HG02759 (cell line): ENCODE measurements at regions not wholly inside any gene's neighbourhood (a gene's known extent, or its start where the extent isn't known, plus 50 kb on each side); places are given as distances from the start of the nearest gene placed in this dataset.

Experiments
- ATAC-seq: cut with Tn5 transposase; IDR thresholded peaks from one replicate; pipeline ENCODE4 v1.9.1; 2021; ENCODE audit warnings: mild to moderate bottlenecking, moderate library complexity; ENCODE audit not compliant: unreplicated experiment

DNA sequence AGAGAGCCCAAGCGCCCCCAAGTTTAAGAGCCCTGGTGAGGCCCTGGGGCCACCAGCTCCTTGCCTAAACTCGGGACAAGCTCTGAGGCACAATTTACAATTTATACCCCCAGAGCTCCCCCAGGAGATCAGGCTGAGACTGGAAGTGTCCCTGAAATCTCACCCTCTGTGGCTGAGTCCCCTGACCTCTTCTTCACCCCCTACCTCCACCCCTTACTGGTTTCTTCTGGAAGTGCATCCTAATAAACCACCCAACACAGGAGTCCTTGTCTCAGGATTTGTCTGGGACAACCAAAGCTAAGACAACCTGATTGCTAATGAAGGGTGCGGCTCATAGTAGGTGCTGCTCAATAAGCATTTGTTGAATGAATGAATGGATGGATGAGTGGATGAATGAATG is 206.4 kb downstream of the BCL11B start:
- no peak for ATAC-seq

DNA sequence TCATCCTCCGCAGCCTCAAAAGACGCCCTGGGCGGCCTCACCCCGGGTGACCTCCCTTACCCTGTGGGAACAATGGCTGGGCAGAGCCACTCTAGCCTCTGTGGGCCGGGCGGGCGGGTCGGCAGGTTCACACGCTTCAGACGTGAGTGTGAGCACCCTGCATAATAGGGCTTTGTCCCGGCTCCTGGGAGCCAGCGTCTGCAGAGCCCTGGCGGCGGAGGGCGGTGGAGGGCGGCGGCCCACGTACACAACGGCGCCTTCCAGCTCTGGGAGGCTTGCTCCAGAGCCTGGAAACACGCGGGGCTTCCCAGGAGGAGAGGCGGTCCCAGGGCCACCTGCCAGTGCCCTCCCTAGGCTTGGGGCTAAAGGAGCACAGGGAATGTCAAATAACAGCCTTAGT is 205.6 kb downstream of the BCL11B start:
- ATAC-seq: no peak

- no peak for ATAC-seq
Observed at GRCh38 chr14:99067141-99067920, 204.7 kb downstream of the BCL11B start.

GRCh38 chr14:99067927-99068326 is 204.1 kb downstream of the BCL11B start:
- no peak for ATAC-seq

DNA sequence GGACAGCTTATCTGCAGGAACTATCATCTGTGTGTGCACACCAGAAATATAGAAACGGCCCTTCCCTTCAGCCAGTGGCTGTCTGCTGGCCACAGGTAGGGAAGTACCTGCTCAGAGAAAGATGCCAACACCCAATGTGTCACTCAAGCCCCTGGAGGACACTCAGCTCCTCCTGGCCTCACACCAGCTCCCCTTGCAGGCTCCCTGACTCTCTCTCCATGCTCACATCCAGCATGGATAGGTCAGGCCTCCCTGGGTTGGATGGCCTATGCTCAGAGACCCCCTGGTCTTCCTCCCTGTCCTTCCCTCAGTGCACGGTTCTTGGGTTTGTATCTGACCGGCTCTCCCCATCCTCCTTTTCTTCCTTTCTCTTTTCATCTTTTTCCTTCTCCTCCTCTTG is 202.1 kb downstream of the BCL11B start:
- ATAC-seq: no peak

DNA sequence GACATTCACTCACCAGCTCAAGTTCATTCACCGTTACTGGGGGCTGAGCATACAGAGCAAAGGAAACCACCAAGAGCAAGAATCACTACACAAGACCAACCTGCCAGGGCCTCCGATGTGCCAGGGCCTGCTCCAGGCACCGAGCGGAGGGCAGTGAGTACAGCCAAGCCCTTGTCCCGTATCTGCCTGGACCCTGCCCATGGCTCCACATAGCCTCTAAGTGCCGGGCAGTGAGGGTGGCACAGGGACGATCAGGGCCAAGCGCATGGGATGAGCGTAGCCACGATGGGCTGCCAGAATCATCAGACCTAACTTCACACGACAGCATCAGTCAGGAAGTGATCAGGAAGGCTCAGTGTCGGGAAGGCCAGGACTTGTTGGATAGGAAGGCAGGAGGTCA is 199.6 kb downstream of the BCL11B start:
- no peak for ATAC-seq

- ATAC-seq: no peak
Observed at GRCh38 chr14:99072956-99073355, 199.0 kb downstream of the BCL11B start.

GRCh38 chr14:99073431-99073830 is 198.6 kb downstream of the BCL11B start:
- no peak for ATAC-seq

- no peak for ATAC-seq
Observed at GRCh38 chr14:99075061-99075460, 196.9 kb downstream of the BCL11B start.

- ATAC-seq: no peak
Observed at GRCh38 chr14:99075771-99076375, 196.1 kb downstream of the BCL11B start.

- ATAC-seq: no peak
Observed at GRCh38 chr14:99077076-99077843, 194.7 kb downstream of the BCL11B start.

DNA sequence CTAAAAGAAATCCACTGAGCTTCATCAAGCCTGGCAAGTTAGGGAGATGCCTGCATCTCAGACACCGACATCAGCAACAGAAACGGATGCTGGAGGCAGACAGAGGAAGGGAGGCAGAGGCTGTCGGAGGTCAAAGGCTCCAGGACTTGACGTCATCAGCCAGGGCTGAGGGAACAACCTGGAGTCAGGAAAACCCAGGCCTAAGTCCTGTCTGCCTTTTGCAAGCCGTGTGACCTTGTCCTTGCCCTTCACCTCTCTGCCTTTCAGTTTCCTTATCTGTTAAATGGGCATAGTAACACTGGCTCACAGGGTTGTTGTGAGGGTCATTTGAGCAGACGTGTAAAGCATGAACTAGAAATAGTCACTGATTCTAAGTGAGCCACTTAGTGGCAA is 194.2 kb downstream of the BCL11B start:
- ATAC-seq: no peak

DNA sequence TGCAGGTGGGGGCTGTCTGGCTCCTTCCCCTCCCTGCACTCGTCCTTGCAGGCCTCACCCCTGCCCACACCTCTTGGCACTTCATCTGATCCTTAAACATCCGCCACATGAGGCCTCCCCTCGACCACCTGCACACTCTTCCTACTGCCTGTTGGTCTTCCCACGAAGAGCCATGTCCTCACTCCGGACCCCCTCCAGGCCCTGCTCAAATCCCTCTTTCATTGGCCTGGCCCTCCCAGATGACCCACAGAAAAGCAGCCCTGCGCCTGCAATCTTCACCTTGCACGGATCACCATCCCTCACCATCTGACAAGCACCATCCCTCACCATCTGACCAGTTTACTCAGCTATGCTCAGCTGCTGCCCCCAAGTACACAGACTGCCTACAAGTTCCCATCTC is 193.6 kb downstream of the BCL11B start:
- no peak for ATAC-seq

DNA sequence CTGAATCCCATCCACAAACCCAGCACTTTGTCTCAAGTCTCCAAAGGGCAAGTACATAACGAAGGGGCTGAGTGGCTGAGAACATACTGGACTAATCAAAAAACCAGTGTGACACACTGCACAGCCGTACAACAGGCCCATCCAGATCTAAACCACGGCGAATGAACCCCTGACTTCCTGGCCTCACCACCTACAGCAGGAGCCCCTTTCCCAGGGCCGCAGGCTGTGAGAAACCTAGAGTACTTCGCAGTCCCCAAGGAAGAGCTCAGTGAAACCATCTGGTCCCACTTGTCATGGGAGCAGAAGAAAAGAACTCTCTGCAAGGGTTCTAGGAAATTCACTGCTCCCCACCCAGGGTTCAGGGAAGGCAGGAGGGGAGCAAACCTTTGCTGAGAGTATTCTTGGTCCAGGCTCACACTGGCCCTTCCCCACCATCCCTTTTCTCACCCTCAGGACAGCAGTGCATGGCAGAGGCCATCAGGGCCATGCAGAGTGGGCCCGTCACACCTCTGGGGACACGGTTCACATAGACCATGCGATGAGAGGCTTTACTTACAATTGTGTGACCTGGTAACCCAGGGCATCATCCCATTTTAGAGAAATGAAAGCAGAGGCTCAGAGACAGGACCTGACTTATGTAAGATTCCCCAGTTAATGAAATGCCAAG is 192.8 kb downstream of the BCL11B start:
- no peak for ATAC-seq

DNA sequence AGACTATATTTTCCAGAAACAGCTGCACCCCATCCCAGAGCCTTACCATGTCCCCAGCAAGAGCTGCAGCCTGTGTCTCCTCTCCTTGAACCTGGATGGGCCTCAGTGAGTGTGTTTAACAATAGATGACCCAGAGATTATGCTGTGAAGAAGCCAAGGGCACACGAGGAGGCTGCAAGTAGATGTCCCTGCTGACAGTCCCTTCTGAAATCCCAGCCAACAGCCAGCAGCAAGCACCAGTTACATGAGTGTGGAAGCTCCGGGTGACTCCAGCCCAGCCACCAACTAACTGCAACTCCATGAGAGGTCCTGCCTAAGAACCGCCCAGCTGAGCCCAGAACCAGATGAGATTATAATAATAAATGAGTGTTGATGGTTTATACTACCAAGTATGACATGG is 191.7 kb downstream of the BCL11B start:
- no peak for ATAC-seq

- no peak for ATAC-seq
Observed at GRCh38 chr14:99081156-99081765, 190.7 kb downstream of the BCL11B start.

- ATAC-seq: no peak
Observed at GRCh38 chr14:99081880-99082279, 190.1 kb downstream of the BCL11B start.

- no peak for ATAC-seq
Observed at GRCh38 chr14:99093532-99094517, 178.2 kb downstream of the BCL11B start.

GRCh38 chr14:99094901-99095300 is 177.1 kb downstream of the BCL11B start:
- ATAC-seq: no peak

GRCh38 chr14:99095369-99095768 is 176.6 kb downstream of the BCL11B start:
- no peak for ATAC-seq
